ENCODE measurements at regions not wholly inside any gene's neighbourhood (a gene's known extent, or its start where the extent isn't known, plus 50 kb on each side); places are given as distances from the start of the nearest gene placed in this dataset.

- DNase-seq: no peak
- H3K4me3 Mint-ChIP-seq (ENCODE audit: unreplicated experiment): no peak overlapping the region
- Histone ChIP-seq H3K4me1 (no peaks in the 10 kb centered on the region), H3K9me3 (no peaks in the 10 kb centered on the region), H3K36me3 (ENCODE audit: control insufficient read depth, insufficient read depth, low read length) (no peaks in the 10 kb centered on the region), H3K27me3 (replicated peaks; ENCODE audit: control insufficient read depth, insufficient read depth, low read length) (no peaks in the 10 kb centered on the region), H3K4me3 (ENCODE audit: low read depth, low read length) (no peak overlapping the region)
- no peaks in the 10 kb centered on the region for H3K36me3 Mint-ChIP-seq (ENCODE audit: insufficient read depth, unreplicated experiment)
- POLR2A ChIA-PET: no interaction called here
- no TSS peak for BruUV-seq (replicated peaks)
- no peaks in the 10 kb centered on the region for H3K27me3 Mint-ChIP-seq (ENCODE audit: insufficient read depth, unreplicated experiment)
- H3K27ac Mint-ChIP-seq (ENCODE audit: unreplicated experiment): no peak overlapping the region
- CTCF ChIA-PET: no interaction called here
- TF ChIP-seq, protein P1, sequence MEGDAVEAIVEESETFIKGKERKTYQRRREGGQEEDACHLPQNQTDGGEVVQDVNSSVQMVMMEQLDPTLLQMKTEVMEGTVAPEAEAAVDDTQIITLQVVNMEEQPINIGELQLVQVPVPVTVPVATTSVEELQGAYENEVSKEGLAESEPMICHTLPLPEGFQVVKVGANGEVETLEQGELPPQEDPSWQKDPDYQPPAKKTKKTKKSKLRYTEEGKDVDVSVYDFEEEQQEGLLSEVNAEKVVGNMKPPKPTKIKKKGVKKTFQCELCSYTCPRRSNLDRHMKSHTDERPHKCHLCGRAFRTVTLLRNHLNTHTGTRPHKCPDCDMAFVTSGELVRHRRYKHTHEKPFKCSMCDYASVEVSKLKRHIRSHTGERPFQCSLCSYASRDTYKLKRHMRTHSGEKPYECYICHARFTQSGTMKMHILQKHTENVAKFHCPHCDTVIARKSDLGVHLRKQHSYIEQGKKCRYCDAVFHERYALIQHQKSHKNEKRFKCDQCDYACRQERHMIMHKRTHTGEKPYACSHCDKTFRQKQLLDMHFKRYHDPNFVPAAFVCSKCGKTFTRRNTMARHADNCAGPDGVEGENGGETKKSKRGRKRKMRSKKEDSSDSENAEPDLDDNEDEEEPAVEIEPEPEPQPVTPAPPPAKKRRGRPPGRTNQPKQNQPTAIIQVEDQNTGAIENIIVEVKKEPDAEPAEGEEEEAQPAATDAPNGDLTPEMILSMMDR (IDR thresholded peaks at IDR 0.05; ENCODE audit: insufficient read depth in 1 of 2, low read depth in 1 of 2, low read length in 1 of 2, severe bottlenecking in 1 of 2, unreplicated experiment in 1 of 2): no peak
- intact Hi-C loops (cut with micrococcal nuclease; ENCODE audit: unreplicated experiment): no loop called here
- H3K9me3 Mint-ChIP-seq (ENCODE audit: unreplicated experiment): no peaks in the 10 kb centered on the region
- no peaks in the 10 kb centered on the region for H3K4me1 Mint-ChIP-seq (ENCODE audit: low read depth, unreplicated experiment)
Measured at GRCh38 chr3:104856741-104857140, 510.0 kb upstream of the ALCAM start.

DNA sequence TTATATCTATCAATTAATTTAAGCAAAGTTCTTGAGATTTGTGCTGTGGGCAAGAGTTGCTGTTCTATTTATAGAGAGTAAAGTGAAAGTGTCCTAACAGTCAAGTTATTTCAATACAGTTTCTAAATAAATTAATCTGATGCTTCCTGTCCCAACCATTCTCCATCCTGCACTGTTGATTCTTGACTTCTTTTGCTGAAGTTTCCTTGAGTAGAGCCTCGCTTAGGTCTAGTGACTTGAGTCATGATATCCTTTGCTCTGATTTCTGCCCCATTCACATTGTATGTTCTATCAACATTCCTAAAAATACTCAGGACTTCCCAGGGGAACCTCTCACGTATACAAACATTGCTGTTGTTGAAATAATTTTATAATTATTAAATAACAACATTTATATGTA lies 498.4 kb upstream of the ALCAM start:
- H3K27me3 ChIP-seq (replicated peaks; ENCODE audit: control insufficient read depth, insufficient read depth, low read length): no peaks in the 10 kb centered on the region
- CTCF ChIA-PET: no interaction called here
- POLR2A ChIA-PET: no interaction called here

GRCh38 chr3:104870276-104870675 lies 496.4 kb upstream of the ALCAM start:
- no peaks in the 10 kb centered on the region for H3K4me1 ChIP-seq
- DNase-seq: no peak
- intact Hi-C loops (cut with micrococcal nuclease; ENCODE audit: unreplicated experiment): no loop called here
- no peak overlapping the region for H3K27ac Mint-ChIP-seq (ENCODE audit: unreplicated experiment)
- no peaks in the 10 kb centered on the region for H3K27me3 ChIP-seq (replicated peaks; ENCODE audit: control insufficient read depth, insufficient read depth, low read length)
- TF ChIP-seq, protein P1 (IDR thresholded peaks at IDR 0.05; ENCODE audit: insufficient read depth in 1 of 2, low read depth in 1 of 2, low read length in 1 of 2, severe bottlenecking in 1 of 2, unreplicated experiment in 1 of 2): no peak
- no TSS peak for BruUV-seq (replicated peaks)
- H3K36me3 ChIP-seq (ENCODE audit: control insufficient read depth, insufficient read depth, low read length): no peaks in the 10 kb centered on the region
- no peak overlapping the region for H3K4me3 ChIP-seq (ENCODE audit: low read depth, low read length)
- H3K36me3 Mint-ChIP-seq (ENCODE audit: insufficient read depth, unreplicated experiment): no peaks in the 10 kb centered on the region
- H3K4me1 Mint-ChIP-seq (ENCODE audit: low read depth, unreplicated experiment): no peaks in the 10 kb centered on the region
- no peaks in the 10 kb centered on the region for H3K9me3 ChIP-seq
- no peak overlapping the region for H3K4me3 Mint-ChIP-seq (ENCODE audit: unreplicated experiment)
- no peaks in the 10 kb centered on the region for H3K27me3 Mint-ChIP-seq (ENCODE audit: insufficient read depth, unreplicated experiment)
- ChIA-PET CTCF (no interaction called here), POLR2A (no interaction called here)
- no peaks in the 10 kb centered on the region for H3K9me3 Mint-ChIP-seq (ENCODE audit: unreplicated experiment)

More for the DNA sequence above, 498.4 kb upstream of the ALCAM start:
- no TSS peak for BruUV-seq (replicated peaks)
- no peaks in the 10 kb centered on the region for H3K4me1 Mint-ChIP-seq (ENCODE audit: low read depth, unreplicated experiment)
- no peak for DNase-seq
- H3K4me3 Mint-ChIP-seq (ENCODE audit: unreplicated experiment): no peak overlapping the region
- intact Hi-C loops (cut with micrococcal nuclease; ENCODE audit: unreplicated experiment): no loop called here
- no peak overlapping the region for H3K27ac Mint-ChIP-seq (ENCODE audit: unreplicated experiment)
- H3K4me3 ChIP-seq (ENCODE audit: low read depth, low read length): no peak overlapping the region
- no peaks in the 10 kb centered on the region for H3K9me3 Mint-ChIP-seq (ENCODE audit: unreplicated experiment)
- TF ChIP-seq, protein P1 (IDR thresholded peaks at IDR 0.05; ENCODE audit: insufficient read depth in 1 of 2, low read depth in 1 of 2, low read length in 1 of 2, severe bottlenecking in 1 of 2, unreplicated experiment in 1 of 2): no peak
- H3K9me3 ChIP-seq: no peaks in the 10 kb centered on the region
- H3K4me1 ChIP-seq: no peaks in the 10 kb centered on the region
- H3K36me3 ChIP-seq (ENCODE audit: control insufficient read depth, insufficient read depth, low read length): no peaks in the 10 kb centered on the region
- H3K27me3 Mint-ChIP-seq (ENCODE audit: insufficient read depth, unreplicated experiment): no peaks in the 10 kb centered on the region
- no peaks in the 10 kb centered on the region for H3K36me3 Mint-ChIP-seq (ENCODE audit: insufficient read depth, unreplicated experiment)

Data from Caco-2 (cell line).